ENCODE measurements at regions not wholly inside any gene's neighbourhood (a gene's known extent, or its start where the extent isn't known, plus 50 kb on each side); places are given as distances from the start of the nearest gene placed in this dataset.

- ChIA-PET CTCF (interaction anchor here (2.1 kb wide), 1 partner anchor 17 kb away, joined by 6 read pairs; no protein-coding TSS in a partner anchor), POLR2A (no interaction called here)
- H3K4me3 Mint-ChIP-seq (ENCODE audit: unreplicated experiment) = no peak overlapping the region
- intact Hi-C loops (cut with micrococcal nuclease; ENCODE audit: unreplicated experiment) = no loop called here
- Histone ChIP-seq H3K27me3 (replicated peaks; ENCODE audit: control insufficient read depth, insufficient read depth, low read length) (no peaks in the 10 kb centered on the region), H3K4me1 (0 out of 2 replicates have a peak, but pooled peaks cover 8% of the 10 kb centered on the region), H3K36me3 (ENCODE audit: control insufficient read depth, insufficient read depth, low read length) (no peaks in the 10 kb centered on the region), H3K4me3 (ENCODE audit: low read depth, low read length) (no peak overlapping the region), H3K9me3 (no peaks in the 10 kb centered on the region)
- H3K27ac Mint-ChIP-seq (ENCODE audit: unreplicated experiment) = no peak overlapping the region
- TF ChIP-seq, protein P1, sequence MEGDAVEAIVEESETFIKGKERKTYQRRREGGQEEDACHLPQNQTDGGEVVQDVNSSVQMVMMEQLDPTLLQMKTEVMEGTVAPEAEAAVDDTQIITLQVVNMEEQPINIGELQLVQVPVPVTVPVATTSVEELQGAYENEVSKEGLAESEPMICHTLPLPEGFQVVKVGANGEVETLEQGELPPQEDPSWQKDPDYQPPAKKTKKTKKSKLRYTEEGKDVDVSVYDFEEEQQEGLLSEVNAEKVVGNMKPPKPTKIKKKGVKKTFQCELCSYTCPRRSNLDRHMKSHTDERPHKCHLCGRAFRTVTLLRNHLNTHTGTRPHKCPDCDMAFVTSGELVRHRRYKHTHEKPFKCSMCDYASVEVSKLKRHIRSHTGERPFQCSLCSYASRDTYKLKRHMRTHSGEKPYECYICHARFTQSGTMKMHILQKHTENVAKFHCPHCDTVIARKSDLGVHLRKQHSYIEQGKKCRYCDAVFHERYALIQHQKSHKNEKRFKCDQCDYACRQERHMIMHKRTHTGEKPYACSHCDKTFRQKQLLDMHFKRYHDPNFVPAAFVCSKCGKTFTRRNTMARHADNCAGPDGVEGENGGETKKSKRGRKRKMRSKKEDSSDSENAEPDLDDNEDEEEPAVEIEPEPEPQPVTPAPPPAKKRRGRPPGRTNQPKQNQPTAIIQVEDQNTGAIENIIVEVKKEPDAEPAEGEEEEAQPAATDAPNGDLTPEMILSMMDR (IDR thresholded peaks at IDR 0.05; ENCODE audit: insufficient read depth in 1 of 2, low read depth in 1 of 2, low read length in 1 of 2, severe bottlenecking in 1 of 2, unreplicated experiment in 1 of 2) = no peak
- H3K4me1 Mint-ChIP-seq (ENCODE audit: low read depth, unreplicated experiment) = peaks cover 9% of the 10 kb centered on the region
- no TSS peak for BruUV-seq (replicated peaks)
- H3K36me3 Mint-ChIP-seq (ENCODE audit: insufficient read depth, unreplicated experiment) = no peaks in the 10 kb centered on the region
- peaks cover 7% of the 10 kb centered on the region for H3K9me3 Mint-ChIP-seq (ENCODE audit: unreplicated experiment)
- DNase-seq = no peak
- H3K27me3 Mint-ChIP-seq (ENCODE audit: insufficient read depth, unreplicated experiment) = no peaks in the 10 kb centered on the region
Observed at GRCh38 chr5:17149786-17150185, 67.6 kb upstream of the BASP1 start.

GRCh38 chr5:17150531-17150930 is 66.9 kb upstream of the BASP1 start:
- Mint-ChIP-seq H3K9me3 (ENCODE audit: unreplicated experiment) (peaks cover 13% of the 10 kb centered on the region), H3K4me3 (ENCODE audit: unreplicated experiment) (no peak overlapping the region), H3K36me3 (ENCODE audit: insufficient read depth, unreplicated experiment) (no peaks in the 10 kb centered on the region), H3K4me1 (ENCODE audit: low read depth, unreplicated experiment) (peaks cover 9% of the 10 kb centered on the region), H3K27ac (ENCODE audit: unreplicated experiment) (no peak overlapping the region), H3K27me3 (ENCODE audit: insufficient read depth, unreplicated experiment) (no peaks in the 10 kb centered on the region)
- POLR2A ChIA-PET = no interaction called here
- CTCF ChIA-PET = interaction anchor here (2.1 kb wide), 1 partner anchor 18 kb away, joined by 6 read pairs; no protein-coding TSS in a partner anchor
- no peaks in the 10 kb centered on the region for H3K9me3 ChIP-seq
- 0 out of 2 replicates have a peak, but pooled peaks cover 6% of the 10 kb centered on the region for H3K4me1 ChIP-seq
- TF ChIP-seq, protein P1 (IDR thresholded peaks at IDR 0.05; ENCODE audit: insufficient read depth in 1 of 2, low read depth in 1 of 2, low read length in 1 of 2, severe bottlenecking in 1 of 2, unreplicated experiment in 1 of 2) = no peak
- intact Hi-C loops (cut with micrococcal nuclease; ENCODE audit: unreplicated experiment) = no loop called here
- no peaks in the 10 kb centered on the region for H3K36me3 ChIP-seq (ENCODE audit: control insufficient read depth, insufficient read depth, low read length)
- BruUV-seq (replicated peaks) = no TSS peak
- no peak overlapping the region for H3K4me3 ChIP-seq (ENCODE audit: low read depth, low read length)
- H3K27me3 ChIP-seq (replicated peaks; ENCODE audit: control insufficient read depth, insufficient read depth, low read length) = no peaks in the 10 kb centered on the region
- no peak for DNase-seq

GRCh38 chr5:17151686-17152085 is 65.7 kb upstream of the BASP1 start:
- no peaks in the 10 kb centered on the region for H3K36me3 ChIP-seq (ENCODE audit: control insufficient read depth, insufficient read depth, low read length)
- ChIA-PET POLR2A (no interaction called here), CTCF (no interaction called here)
- Mint-ChIP-seq H3K4me1 (ENCODE audit: low read depth, unreplicated experiment) (no peaks in the 10 kb centered on the region), H3K27me3 (ENCODE audit: insufficient read depth, unreplicated experiment) (no peaks in the 10 kb centered on the region), H3K4me3 (ENCODE audit: unreplicated experiment) (no peak overlapping the region), H3K36me3 (ENCODE audit: insufficient read depth, unreplicated experiment) (no peaks in the 10 kb centered on the region), H3K27ac (ENCODE audit: unreplicated experiment) (no peak overlapping the region), H3K9me3 (ENCODE audit: unreplicated experiment) (peaks cover 19% of the 10 kb centered on the region)
- H3K4me1 ChIP-seq = no peaks in the 10 kb centered on the region
- no TSS peak for BruUV-seq (replicated peaks)
- H3K9me3 ChIP-seq = no peaks in the 10 kb centered on the region
- no peaks in the 10 kb centered on the region for H3K27me3 ChIP-seq (replicated peaks; ENCODE audit: control insufficient read depth, insufficient read depth, low read length)
- H3K4me3 ChIP-seq (ENCODE audit: low read depth, low read length) = no peak overlapping the region
- intact Hi-C loops (cut with micrococcal nuclease; ENCODE audit: unreplicated experiment) = no loop called here
- no peak for DNase-seq
- TF ChIP-seq, protein P1 (IDR thresholded peaks at IDR 0.05; ENCODE audit: insufficient read depth in 1 of 2, low read depth in 1 of 2, low read length in 1 of 2, severe bottlenecking in 1 of 2, unreplicated experiment in 1 of 2) = no peak
